ENCODE measurements at regions not wholly inside any gene's neighbourhood (a gene's known extent, or its start where the extent isn't known, plus 50 kb on each side); places are given as distances from the start of the nearest gene placed in this dataset.

DNA sequence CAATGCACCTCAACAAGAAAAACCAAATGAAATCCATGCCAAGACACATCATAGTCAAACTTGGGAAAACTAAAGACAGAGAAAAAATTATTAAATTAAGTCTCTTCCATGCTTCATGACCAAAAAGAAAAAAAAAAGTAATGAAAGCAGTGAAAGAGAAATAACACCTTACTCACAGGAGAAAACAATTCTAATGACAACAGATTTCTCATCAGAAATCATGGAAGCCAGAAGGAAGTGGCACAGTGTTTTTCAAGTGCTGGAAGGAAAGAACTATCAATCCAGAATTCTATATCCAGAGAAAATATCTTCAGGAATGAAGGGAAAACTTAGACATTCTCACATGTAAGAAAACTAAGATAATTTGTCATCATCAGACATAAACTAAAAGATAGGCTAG, 71.1 kb upstream of the NUDT4 start:
- Histone ChIP-seq H3K9me3 (no peaks in the 10 kb centered on the region), H3K36me3 (no peaks in the 10 kb centered on the region), H3K27ac (no peak overlapping the region), H3K4me3 (no peak overlapping the region), H3K4me1 (peaks cover 5 to 12% of the 10 kb centered on the region in 2 donors), H3K27me3 (no peaks in the 10 kb centered on the region)
- TF ChIP-seq, protein P1, sequence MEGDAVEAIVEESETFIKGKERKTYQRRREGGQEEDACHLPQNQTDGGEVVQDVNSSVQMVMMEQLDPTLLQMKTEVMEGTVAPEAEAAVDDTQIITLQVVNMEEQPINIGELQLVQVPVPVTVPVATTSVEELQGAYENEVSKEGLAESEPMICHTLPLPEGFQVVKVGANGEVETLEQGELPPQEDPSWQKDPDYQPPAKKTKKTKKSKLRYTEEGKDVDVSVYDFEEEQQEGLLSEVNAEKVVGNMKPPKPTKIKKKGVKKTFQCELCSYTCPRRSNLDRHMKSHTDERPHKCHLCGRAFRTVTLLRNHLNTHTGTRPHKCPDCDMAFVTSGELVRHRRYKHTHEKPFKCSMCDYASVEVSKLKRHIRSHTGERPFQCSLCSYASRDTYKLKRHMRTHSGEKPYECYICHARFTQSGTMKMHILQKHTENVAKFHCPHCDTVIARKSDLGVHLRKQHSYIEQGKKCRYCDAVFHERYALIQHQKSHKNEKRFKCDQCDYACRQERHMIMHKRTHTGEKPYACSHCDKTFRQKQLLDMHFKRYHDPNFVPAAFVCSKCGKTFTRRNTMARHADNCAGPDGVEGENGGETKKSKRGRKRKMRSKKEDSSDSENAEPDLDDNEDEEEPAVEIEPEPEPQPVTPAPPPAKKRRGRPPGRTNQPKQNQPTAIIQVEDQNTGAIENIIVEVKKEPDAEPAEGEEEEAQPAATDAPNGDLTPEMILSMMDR (IDR thresholded peaks at IDR 0.05): no peak
- no peak for DNase-seq (ENCODE audit: low spot score in 2 of 2)
- intact Hi-C loops (cut with DNase I): loop anchor here (5.0 to 10.0 kb wide), 2 partner anchors 56 to 768 kb away; no protein-coding TSS in a partner anchor

DNA sequence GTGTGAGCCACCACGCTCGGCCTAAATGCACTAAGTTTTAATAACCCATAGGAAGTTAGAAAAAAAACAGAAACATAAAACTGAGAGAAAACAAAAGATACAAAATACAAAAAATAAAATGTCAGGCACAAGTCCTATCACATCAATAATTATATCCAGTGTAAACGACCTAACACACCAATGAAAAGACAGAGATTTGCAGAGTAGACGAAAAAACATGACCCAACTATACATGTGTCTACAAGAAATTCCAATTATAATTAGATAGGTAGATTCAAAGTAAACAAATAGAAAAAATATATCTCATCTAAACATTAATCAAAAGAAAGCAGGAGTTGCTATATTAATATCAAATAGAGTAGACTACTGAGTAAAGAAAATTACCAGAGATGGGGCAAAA, 69.4 kb upstream of the NUDT4 start:
- H3K4me3 ChIP-seq: no peak overlapping the region
- H3K4me1 ChIP-seq: peaks cover 0 to 3% of the 10 kb centered on the region in 2 donors
- DNase-seq (ENCODE audit: low spot score in 2 of 2): no peak
- TF ChIP-seq, protein P1 (IDR thresholded peaks at IDR 0.05): no peak
- no peaks in the 10 kb centered on the region for H3K36me3 ChIP-seq
- no peak overlapping the region for H3K27ac ChIP-seq
- H3K9me3 ChIP-seq: no peaks in the 10 kb centered on the region
- no peaks in the 10 kb centered on the region for H3K27me3 ChIP-seq
- intact Hi-C loops (cut with DNase I): loop anchor here (5.0 to 10.0 kb wide), 2 partner anchors 54 to 767 kb away; no protein-coding TSS in a partner anchor

- intact Hi-C loops (cut with DNase I): no loop called here
- Histone ChIP-seq H3K9me3 (no peaks in the 10 kb centered on the region), H3K4me1 (no peaks in the 10 kb centered on the region), H3K27ac (no peak overlapping the region), H3K27me3 (no peaks in the 10 kb centered on the region), H3K36me3 (no peaks in the 10 kb centered on the region), H3K4me3 (no peak overlapping the region)
- no peak for DNase-seq (ENCODE audit: low spot score in 2 of 2)
- TF ChIP-seq, protein P1 (IDR thresholded peaks at IDR 0.05): no peak
These were observed 65.9 kb upstream of the NUDT4 start for GRCh38 chr12:93311827-93312226.

DNA sequence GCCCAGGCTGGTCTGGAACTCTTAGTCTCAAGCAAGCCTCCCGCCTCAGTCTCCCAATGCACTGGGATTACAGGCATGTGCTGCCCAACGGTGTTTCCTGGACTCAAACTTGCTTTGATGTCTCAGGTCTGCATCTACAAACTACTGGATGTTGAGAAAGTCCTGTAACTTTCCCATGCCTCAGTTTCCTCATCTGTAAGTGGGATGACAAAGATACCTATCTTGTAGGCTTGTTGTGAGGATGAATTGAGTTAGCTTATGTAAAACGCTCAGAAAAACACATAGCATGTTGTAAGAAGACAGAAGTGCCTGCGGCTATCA, 63.6 kb upstream of the NUDT4 start:
- intact Hi-C loops (cut with DNase I): no loop called here
- TF ChIP-seq, protein P1 (IDR thresholded peaks at IDR 0.05): no peak
- Histone ChIP-seq H3K27ac (no peak overlapping the region), H3K9me3 (no peaks in the 10 kb centered on the region), H3K27me3 (no peaks in the 10 kb centered on the region), H3K36me3 (no peaks in the 10 kb centered on the region), H3K4me3 (no peak overlapping the region), H3K4me1 (no peaks in the 10 kb centered on the region)
- no peak for DNase-seq (ENCODE audit: low spot score in 2 of 2)

DNA sequence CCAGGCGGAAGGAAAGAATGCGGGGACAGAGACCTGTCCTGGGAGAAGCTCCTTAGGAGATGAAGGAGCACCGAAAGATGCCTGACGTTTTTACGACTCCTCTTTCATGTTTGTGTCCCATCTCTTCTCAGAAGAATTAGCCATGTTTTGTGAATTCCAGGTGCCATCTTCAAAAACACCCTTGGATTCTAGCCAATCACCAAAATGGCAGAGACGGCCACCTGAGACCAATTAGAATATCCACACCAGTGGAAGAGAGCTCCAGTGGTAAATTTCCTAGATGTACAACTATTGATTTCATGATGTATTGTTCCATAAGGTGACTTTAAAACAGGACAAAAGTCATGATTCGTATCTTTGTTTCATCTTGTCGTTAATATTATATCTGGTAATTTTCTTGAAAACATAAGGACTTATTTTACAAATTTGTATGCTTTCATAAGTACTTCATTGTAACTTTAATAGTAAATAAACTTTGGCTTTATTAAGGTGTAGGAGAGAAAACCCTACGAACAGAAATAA, 62.3 kb upstream of the NUDT4 start:
- Histone ChIP-seq H3K4me1 (no peaks in the 10 kb centered on the region), H3K4me3 (no peak overlapping the region), H3K27me3 (no peaks in the 10 kb centered on the region), H3K9me3 (no peaks in the 10 kb centered on the region), H3K36me3 (no peaks in the 10 kb centered on the region), H3K27ac (no peak overlapping the region)
- intact Hi-C loops (cut with DNase I): no loop called here
- DNase-seq (ENCODE audit: low spot score in 2 of 2): no peak
- TF ChIP-seq, protein P1 (IDR thresholded peaks at IDR 0.05): no peak
